NCI-H2029 (cell line): ENCODE measurements at regions not wholly inside any gene's neighbourhood (a gene's known extent, or its start where the extent isn't known, plus 50 kb on each side); places are given as distances from the start of the nearest gene placed in this dataset.

ENCODE experiments used
- DNase-seq: peaks from one replicate; lab custom pipeline; 2025; lab: John Stamatoyannopoulos, UW

DNA sequence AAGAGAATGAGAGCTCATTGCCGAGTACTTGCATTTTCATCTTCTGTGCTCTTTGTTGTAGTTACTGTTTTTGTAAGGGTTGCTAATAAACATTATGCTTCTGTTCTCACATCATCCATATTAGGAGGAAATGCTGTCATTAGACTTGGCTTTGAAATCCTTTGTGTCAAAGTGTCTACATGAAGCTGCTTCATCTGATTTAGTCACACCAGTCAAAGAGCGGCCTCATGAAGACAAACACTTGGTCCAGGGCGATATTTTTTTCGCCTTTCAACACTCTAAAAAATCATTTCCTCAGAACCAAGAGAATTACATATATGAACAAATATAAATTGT is 105.0 kb downstream of the SPRY2 start:
- DNase-seq: no peak

DNA sequence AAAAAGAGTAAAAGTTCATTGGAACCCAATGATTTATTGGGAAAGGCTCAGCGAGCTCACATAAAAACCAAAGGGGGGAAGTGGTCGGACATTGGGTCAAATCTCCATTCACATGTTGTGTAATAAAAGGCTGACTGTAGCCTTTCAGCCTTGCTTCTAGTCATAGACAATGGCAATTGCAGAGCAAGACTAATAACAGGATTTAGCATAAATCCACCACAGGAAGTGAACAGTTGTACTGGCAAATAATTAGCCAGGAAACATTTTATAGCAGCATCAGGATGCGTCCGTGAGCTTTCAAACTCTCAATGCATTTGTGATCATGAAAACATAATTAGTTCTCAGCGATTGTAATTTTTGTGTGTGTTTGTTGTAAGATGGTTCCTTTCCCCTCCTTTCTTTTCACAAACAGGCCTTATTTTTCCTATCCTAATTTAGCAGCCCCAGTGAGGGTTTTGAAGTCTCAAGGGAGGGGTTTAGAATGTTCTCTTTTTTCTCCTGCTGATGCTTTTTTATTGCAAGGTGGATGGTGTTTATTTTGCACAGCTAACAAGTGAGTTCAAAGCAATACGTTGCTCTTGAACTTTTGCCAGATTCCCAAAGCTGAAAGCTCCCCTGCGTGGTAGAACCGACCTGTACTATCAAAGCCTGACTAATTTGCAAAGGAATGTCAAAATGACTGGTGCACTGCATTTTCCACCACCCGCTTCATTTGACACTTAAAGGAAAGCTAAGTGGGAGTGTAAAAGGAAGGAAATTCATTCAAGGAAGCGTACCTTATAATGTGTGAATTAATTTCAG is 105.6 kb downstream of the SPRY2 start:
- no peak for DNase-seq

DNA sequence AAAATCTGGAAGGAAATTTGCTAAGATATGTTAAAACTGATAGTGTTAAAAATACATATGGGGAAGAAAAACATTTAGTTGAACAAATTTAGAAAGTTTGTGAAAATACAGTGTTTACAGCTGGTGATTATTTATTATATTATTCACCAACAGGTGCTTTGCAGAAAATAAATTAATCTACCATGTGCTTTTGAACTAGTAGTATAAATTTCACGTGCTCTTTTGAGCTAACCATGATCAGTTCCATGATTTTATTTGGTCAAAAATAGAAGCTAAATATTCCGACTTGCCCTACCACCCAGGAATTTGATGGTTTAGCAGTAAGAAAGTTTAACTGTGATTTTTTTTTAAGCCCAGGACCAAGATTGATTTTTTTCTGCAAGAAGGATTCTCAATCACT is 113.3 kb downstream of the SPRY2 start:
- DNase-seq: no peak

DNA sequence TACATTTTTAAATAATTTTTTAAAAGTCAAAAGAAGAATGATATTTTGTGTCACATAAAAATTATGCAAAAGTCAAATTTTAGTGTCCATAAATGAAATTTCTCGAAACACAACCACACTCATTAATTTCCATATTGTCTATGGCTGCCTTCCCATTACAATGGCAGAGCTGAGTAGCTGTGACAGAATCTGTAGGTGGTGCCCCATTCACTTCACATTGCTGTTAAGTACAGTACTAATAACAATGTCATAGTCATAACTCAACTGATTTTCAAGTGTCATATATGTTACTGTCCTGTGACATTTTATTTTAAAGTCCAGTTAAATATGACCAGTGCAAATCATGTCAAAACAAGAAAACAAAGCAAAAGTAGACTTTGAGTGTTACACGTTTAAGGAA is 114.3 kb downstream of the SPRY2 start:
- DNase-seq: no peak

DNA sequence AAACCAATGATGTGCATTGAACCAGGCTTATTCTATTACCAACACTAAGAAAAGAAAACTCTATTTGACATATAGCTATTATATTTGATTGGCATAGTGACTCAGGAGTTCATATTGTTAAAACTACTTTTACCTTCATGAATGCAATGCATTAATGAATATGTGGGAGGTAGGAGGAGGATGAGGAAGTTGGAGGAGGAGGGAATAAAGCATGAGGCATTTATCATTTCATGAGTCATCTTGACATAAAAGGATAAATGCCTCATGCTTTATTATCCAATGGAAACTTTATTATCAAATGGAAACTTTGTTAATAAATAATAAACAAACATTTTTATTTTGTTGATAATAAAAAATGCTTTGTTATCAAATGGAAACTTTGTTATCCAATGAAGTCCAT is 116.5 kb downstream of the SPRY2 start:
- no peak for DNase-seq

DNA sequence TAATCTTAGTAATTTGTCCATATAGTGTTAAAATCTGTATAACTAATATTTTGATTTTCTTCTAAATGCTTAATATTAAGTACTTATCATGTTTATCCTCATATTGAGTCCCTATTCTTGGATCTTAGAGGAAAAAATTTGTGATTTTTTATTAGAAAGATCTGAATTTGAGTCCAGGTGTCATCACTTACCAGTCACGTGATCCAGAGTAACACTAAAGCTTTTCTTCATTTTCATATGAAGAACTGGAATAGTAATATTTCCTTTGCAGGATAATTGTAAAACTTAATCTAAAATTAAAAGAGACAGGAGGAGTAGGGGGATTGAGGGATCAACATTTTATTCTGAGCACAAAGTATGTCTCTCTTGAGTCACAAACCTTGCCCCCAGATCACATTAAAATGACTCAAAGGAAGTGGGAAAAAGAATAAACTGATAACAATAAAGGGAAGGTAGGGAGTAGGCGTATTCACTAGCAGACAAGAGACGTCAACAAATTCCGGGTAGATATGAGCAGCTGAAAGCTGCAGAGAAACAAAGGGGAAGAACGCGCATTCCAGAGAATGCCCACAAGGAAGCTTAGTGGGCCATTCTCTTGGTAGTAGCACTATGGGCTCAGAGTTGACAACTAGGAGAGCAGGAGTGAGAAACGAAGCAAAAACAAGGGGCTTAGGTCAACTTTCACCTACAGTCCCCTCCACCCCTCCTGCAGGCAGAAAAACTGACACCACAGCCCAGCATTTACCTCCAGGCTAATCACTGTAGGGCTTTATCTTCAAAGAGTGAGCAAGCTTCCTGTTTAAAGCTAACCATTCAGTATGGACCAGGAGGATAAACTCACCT is 123.1 kb downstream of the SPRY2 start:
- DNase-seq: no peak

DNA sequence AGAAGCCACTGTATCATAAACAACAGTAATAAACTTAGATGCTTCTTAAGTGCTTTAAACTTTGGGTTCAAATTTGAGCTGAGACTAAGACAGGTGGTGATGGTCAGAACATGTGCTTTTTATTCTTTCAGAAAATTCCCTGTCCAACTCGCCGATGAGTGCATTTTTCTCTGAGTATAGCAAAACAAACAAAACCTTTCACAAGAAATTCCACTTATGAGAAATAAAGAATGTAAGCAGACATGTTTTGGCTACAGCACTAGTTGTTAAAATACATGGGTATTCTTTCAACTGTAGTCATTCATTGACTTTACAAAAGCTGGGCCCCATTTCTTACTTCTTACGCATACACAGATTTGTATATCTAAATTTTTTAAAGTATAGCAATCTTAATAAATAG is 125.6 kb downstream of the SPRY2 start:
- DNase-seq: no peak

DNA sequence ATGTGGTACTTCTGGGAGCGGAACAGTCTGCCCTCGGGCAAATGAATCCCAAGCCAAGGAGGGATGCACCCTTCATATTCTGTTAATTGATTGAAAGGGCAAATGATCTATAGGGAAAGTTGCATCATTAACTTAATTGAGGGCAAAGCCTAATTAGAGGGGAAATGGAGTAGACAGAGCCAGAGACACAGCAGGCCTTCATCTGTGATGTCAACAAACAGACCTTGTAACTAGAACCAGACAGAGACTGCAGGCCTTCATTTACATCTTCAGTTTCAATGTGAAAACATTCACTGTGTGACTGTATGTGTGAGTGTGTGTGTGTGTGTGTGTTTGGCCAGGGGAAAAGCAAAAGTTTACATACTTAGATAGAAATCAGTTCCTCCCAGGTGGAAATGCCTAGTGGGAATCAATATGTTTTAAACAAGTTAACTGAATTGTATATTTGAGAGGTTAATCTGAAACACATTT is 126.4 kb downstream of the SPRY2 start:
- DNase-seq: no peak

DNA sequence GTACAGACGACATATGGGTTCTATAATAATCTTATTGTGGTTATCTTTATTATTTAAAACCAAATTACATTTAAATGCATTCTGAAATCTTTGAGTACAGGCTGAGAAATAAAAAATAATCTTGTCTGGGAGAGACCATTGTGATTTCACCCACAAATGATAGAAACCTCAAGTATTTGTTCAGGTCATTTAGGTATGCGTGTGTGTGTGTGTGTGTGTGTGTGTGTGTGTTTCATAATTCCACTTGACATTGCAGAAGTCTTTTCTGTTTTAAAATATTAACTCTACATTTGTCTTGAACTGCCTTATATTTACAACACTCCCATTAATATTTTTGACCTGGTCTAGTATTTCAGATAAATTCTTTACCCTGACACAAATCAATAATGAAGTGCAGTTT is 126.9 kb downstream of the SPRY2 start:
- DNase-seq: no peak

DNA sequence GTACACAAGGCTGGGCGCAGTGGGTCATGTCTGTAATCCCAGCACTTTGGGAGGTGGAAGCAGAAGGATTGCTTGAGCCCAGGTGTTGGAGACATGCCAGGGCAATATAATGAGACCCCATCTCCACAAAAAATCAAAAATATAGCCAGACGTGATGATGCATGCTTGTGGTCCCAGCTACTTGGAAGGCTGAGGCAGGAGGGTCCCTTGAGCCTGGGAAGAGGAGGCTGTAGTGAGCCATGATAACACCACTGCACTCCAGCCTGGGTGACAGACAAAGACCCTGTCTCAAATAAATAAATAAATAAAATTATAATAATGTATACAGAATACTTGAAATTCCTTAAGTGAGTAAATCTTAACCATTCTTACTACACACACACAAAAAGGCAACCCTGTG is 127.7 kb downstream of the SPRY2 start:
- no peak for DNase-seq

DNA sequence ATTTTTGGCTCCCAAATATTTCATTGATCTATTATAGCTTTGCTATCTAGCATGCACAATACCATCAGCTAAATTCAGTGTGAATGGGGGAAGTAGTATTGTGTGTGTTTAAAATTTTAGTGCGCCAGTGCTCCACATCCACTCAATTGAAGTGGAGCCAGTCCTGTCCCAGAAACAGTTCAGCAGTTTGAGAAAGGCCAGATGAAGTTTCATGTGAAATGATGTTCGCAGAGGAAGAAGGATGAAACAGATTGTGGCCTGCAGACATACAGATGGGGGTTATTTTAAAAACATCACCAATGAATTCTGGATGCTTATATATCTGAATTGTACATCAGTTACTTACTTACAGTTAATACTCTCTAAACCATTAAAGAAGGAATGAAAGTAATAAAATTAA is 129.4 kb downstream of the SPRY2 start:
- DNase-seq: no peak

DNA sequence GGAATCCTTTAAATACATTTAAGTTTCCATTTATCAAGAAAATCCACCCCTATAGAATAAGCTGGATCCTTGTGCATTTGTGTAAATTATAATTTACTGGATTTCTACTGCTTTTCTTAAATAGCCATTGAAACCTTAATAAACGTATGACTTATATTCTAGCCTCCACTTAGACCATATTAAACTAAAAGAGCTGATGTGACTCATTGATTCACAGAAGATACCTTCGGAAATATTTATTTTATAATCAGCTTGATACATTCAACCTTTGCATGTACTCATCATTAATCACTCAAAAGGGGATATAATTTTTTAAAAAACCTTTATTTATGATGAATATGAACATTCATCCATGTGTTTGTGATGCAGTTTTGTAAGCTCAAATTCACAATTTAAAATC is 136.3 kb downstream of the SPRY2 start:
- no peak for DNase-seq

DNA sequence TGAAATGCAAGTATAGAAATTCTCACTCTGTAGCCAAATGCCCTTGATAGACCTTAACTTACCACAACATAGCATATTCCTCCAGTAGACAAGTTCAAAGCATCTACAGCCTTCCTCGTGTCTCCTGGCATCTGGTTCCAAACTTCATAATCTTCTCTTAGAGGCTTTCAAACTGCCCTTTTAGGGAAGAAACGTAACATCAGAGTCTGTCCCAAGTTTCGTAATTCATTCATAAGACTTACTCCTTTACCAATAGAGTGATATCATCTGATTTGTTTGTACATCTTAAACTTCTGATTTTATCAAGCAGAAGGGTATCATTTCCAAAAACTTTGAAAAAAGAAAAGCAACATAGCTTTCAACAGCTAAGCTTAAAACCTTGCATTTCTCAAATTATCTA is 137.4 kb downstream of the SPRY2 start:
- no peak for DNase-seq

DNA sequence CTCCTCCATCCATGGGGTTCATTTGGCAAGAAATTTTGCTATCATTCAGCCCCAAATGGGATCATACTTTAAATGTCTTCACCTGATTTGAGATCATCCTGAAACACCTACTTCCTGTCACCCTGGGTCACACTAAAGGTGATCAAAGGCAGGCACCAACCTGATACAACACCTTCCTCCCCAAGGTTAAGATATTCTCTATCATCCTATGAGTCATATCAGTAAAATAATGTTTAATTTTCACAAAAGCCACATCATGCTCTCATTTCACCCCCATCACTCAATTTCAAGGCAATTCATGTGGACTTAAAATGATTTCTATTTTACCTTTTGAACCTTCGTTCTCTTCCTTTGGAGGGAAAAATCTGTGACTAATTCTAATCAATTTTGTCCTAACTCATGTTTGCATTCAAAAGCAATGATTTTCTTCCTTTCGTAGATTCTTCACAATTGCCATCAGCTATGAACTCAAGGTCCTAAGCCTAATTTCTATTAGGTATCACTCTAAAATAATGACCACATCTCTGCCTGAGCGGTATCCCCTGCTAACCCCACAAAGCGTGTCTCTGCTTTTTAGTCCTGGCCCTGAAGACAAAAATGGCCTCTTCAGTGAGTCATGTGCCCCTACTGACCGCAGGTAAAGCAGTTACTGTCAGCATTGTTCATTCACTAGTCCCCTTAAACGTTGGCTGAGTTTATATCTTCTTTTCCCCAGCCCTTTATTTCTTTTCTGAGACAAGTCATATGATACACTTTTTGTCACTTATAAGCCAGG is 139.0 kb downstream of the SPRY2 start:
- no peak for DNase-seq

DNA sequence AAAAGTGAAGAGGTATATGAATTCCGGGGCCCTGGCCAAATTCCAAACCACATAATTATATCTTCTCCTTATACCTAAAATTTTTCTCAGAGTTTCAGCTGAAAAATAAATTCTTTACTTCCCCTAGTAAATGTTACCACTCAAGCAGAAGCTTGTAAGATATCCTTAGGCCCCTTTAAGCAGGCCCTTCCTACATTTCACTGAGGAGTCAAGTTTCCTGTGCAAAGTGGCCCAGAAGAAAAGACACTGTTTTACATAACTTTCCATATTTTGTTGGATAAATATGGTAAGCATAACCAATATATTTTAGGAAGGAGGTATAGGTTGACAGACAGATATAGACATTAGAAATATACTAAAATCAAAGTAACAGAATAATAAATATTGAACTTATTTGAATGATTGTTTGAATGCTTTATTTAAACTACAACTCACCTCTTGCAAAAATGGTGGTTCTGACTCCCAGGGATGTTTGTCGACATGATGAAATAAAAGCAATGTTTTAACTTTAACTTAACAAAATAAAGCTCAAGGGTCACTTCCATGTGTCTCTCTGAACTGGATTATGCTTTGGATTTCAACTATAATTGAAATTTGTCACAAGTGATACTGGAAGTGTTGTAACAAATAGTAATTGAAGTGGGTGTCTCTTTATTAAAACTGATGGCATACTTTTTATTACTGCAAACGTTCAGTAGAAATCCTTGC is 141.2 kb downstream of the SPRY2 start:
- no peak for DNase-seq

DNA sequence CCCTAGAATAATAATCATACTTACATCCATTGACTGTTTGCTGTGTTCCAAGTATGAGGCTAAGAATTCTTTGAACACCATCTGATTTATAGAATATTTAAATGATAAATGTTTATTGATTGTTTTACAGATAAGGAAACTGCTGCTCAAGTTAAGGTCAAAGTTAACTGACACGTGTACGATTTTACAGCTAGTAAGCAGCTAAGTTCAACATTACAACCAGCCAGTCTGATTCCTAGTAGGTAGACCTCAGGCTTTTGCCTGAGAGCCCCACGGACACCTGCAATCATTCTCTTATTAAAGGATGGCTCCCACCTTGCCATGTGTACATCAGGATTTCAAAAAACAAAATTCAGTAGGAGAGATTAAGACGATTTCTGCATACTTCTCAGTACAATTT is 141.9 kb downstream of the SPRY2 start:
- DNase-seq: no peak

DNA sequence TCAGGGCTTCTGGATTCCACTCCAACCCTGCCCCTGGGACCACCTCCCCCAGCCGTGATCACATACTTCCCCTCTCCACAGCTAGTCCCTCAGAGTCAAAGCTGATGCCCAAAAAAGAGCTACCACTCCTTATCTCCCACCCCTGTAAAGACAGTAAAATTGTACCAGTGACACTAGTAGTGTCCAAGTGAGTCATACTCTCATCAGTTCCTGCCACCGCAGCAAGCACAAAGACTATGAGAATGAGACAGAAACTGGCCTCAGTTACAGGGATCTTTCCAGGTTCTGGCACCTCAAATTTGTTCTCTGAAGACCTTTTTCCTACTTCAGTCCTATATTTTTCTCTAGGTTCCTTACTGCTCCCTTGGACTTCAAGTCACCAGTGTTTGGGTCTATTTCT is 144.2 kb downstream of the SPRY2 start:
- DNase-seq: no peak

DNA sequence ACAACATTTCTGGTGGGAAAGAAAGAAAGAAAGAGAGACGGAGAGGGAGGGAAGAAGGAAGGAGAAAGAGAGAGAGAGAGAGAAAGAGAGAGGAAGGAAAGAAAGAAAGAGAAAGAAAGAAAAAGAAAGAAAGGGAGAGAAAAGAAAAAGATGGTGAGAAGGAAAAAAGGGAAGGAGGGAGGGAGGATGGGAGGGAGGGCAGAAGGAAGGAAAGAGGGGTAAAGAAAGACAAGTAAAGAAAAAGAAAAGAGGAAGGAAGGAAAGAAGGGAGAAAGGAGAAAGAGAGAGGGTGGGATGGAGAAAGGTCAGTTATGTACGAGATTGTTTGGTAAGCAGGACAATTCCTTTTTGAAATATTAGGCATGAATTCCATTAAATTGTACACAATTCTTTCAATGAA is 145.3 kb downstream of the SPRY2 start:
- DNase-seq: no peak

DNA sequence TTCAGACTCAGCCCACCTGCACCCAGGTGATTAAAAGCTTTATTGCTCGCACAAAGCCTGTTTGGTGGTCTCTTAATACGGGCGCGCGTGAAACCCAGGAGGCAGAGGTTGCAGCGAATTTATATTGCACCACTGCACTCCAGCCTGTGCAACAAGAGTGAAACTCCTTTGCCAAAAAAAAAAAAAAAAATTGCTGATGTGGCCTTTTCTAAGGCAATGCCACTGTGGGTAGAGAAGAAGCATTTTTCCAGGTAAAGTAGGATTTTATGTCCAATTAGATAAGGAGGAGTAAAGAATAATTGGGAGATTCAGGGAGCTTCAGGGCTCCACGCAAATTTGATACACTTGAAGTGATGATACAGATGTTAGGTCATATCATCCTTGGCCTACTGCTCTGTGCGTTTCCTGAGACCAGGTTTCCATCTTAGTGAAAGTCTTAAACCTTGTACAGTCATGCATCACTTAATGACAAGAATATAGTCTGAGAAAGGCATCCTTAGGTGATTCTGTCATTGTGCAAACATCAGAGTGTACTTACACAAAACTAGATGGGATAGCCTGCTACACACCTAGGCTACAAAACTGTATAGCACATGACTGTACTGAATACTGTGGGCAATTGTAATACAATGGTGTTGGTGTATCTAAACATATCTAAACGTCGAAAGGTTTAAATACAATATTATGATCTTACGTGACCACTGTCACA is 150.9 kb downstream of the SPRY2 start:
- no peak for DNase-seq

DNA sequence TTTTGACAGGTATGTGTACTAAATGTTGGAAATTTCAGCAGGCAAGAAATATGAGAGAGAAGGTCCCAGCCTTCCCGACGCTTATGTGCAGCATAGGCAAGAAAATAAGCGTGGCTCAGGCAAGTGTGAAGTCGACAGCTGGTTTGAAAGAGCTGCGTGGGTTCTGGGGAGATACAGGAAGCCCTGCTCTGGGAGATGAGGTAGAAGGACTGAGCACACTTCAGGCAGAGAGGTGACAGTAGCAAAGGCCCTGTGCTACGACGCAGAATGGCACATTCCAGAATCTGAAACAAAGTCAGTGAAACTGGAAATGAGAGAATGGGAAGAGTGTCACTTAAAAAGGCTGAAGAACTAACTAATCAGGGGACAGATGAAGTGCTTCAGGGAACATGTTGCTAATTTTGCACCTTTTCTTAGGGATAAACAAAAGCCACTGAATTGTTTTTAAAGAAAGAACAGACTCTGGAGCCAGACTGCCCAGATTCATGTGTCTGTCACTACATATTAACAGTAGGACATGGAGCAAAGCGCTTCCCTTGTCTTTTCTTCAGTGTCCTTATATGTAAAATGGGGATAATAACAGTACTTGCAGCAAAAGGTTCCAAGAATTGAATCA is 160.1 kb downstream of the SPRY2 start:
- DNase-seq: no peak

DNA sequence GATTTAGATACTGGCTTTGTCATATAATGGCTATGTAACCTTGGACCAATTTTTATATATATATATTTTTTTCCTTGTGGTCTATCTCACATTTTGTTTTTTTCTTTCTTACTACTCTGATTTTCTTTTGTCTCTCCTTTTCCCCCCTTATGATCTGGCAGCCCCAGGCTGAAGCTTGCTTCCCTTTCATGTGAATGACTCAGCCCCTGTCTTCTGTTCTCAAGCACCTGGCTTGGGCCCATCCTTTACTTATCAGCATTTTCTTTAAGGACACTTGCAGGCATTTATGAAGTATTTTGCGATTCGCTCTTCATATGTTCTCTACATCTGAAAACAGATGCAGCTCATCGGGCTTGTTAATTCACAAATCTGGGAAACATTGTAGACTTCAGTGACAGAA is 163.6 kb downstream of the SPRY2 start:
- no peak for DNase-seq
